ENCODE measurements at regions not wholly inside any gene's neighbourhood (a gene's known extent, or its start where the extent isn't known, plus 50 kb on each side); places are given as distances from the start of the nearest gene placed in this dataset.
A peak's percentile ranks its signal among the peaks of the same experiment; 100 is the strongest.

GRCh38 chr14:46250113-46250703 lies 401.4 kb downstream of the RPL10L start:
- Histone ChIP-seq H3K4me3 (no peak overlapping the region), H3K4me1 (no peaks in the 10 kb centered on the region), H3K4me2 (no peak overlapping the region), H3K27ac (no peak overlapping the region), H3K9me3 (no peaks in the 10 kb centered on the region; the same call in 2 of the 3 replicates)
- ATAC-seq (no peak), DNase-seq (ENCODE audit: low read depth in 1 of 2, low spot score in 1 of 2) (peak; percentile 0 to 35), FAIRE-seq (no peak)
- CTCF ChIA-PET, result no interaction called here
- POLR2A ChIA-PET, result no interaction called here
- TF ChIP-seq RAD21 (conservative IDR thresholded peaks at IDR 0.05 in 1 of 2, IDR thresholded peaks at IDR 0.05 in 1 of 2), result peak in 1 of 2 experiments; percentile 55; a peak in 3 of 5 replicates
- TF ChIP-seq HOXB13 (CRISPR knock-in tag; IDR thresholded peaks at IDR 0.05; ENCODE audit: low read depth), result no peak
- TF ChIP-seq, protein P1, sequence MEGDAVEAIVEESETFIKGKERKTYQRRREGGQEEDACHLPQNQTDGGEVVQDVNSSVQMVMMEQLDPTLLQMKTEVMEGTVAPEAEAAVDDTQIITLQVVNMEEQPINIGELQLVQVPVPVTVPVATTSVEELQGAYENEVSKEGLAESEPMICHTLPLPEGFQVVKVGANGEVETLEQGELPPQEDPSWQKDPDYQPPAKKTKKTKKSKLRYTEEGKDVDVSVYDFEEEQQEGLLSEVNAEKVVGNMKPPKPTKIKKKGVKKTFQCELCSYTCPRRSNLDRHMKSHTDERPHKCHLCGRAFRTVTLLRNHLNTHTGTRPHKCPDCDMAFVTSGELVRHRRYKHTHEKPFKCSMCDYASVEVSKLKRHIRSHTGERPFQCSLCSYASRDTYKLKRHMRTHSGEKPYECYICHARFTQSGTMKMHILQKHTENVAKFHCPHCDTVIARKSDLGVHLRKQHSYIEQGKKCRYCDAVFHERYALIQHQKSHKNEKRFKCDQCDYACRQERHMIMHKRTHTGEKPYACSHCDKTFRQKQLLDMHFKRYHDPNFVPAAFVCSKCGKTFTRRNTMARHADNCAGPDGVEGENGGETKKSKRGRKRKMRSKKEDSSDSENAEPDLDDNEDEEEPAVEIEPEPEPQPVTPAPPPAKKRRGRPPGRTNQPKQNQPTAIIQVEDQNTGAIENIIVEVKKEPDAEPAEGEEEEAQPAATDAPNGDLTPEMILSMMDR (IDR thresholded peaks at IDR 0.05), result peak; percentile 33
- no peak for TF ChIP-seq ZC3H11A (IDR thresholded peaks at IDR 0.05)
- peak; percentile 38; the same call in 1 of the 3 replicates for TF ChIP-seq SMC3 (IDR thresholded peaks at IDR 0.05)
- TF ChIP-seq CHD2 (IDR thresholded peaks at IDR 0.05; ENCODE audit: low read length, partially characterized antibody), result no peak
- TF ChIP-seq NPAS2 (CRISPR knock-in tag; IDR thresholded peaks at IDR 0.05; ENCODE audit: borderline replicate concordance), result no peak

DNA sequence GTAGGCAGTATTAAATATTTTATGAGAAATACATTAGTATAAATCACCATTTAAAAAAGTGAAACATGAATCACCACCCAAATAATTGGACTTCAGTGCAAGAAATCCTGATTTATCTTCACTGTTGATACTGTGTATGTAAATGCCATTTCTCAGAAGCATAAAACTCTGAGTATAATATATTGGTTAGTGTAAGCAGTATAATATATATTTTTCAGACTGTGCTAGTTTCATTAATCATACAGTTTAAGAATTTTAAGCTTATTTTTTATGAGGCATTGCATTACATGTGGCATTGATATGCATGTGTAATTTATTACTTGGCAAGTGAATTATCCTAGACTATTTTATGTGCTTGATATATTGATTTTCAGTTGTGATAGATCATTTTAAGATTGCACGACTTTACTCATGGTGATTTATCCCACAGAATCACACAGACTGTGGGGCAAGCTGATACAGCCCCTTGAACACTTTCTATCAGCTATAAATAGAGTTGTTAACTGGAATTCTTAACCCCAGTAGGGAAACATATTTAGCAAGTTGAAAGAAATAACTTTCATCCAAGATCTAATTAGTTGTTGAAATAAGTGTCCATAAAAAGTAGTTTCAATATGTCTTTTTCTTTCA lies 403.5 kb downstream of the RPL10L start:
- DNase-seq (ENCODE audit: low read depth in 1 of 2, low spot score in 1 of 2), result no peak
- FAIRE-seq, result no peak
- WGBS (ENCODE audit: missing lambda C conversion rate), result 0% methylated on average over 1 of the region's 1 CpG
- Histone ChIP-seq H3K4me1 (no peaks in the 10 kb centered on the region), H3K9me3 (no peaks in the 10 kb centered on the region), H3K27ac (no peak overlapping the region), H3K4me3 (no peak overlapping the region), H3K4me2 (no peak overlapping the region)
- ChIA-PET CTCF (no interaction called here), POLR2A (no interaction called here)
- no peak for ATAC-seq
- TF ChIP-seq TP53 (CRISPR knock-in tag; IDR thresholded peaks at IDR 0.05), result no peak
- TF ChIP-seq, protein P2, sequence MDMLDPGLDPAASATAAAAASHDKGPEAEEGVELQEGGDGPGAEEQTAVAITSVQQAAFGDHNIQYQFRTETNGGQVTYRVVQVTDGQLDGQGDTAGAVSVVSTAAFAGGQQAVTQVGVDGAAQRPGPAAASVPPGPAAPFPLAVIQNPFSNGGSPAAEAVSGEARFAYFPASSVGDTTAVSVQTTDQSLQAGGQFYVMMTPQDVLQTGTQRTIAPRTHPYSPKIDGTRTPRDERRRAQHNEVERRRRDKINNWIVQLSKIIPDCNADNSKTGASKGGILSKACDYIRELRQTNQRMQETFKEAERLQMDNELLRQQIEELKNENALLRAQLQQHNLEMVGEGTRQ (IDR thresholded peaks at IDR 0.05), result no peak
- no peak for TF ChIP-seq REST (IDR thresholded peaks at IDR 0.05)
- TF ChIP-seq FOXS1 (CRISPR knock-in tag; IDR thresholded peaks at IDR 0.05), result no peak
- no peak for TF ChIP-seq CBX2 (IDR thresholded peaks at IDR 0.05; ENCODE audit: borderline replicate concordance, low read depth)
- TF ChIP-seq POLR2A (IDR thresholded peaks at IDR 0.05; ENCODE audit: low read length), result no peak
- TF ChIP-seq BCL3 (IDR thresholded peaks at IDR 0.05), result no peak
- TF ChIP-seq EHF (CRISPR knock-in tag; IDR thresholded peaks at IDR 0.05), result no peak
- TF ChIP-seq, protein P3, sequence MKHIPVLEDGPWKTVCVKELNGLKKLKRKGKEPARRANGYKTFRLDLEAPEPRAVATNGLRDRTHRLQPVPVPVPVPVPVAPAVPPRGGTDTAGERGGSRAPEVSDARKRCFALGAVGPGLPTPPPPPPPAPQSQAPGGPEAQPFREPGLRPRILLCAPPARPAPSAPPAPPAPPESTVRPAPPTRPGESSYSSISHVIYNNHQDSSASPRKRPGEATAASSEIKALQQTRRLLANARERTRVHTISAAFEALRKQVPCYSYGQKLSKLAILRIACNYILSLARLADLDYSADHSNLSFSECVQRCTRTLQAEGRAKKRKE (CRISPR knock-in tag; IDR thresholded peaks at IDR 0.05; ENCODE audit: low read depth), result no peak

Data from A549 (cell line).